Upper lobe of left lung (tissue), 4 donors: ENCODE measurements at regions not wholly inside any gene's neighbourhood (a gene's known extent, or its start where the extent isn't known, plus 50 kb on each side); places are given as distances from the start of the nearest gene placed in this dataset.

Source experiments
- POLR2A ChIP-seq, 4 donors: fragments of 450-650 bp; IDR thresholded peaks; one replicate each; pipeline ENCODE4 v1.5.1; 2016 to 2017; ENCODE audit warnings: antibody characterized with exemption in 4 of 4, mild to moderate bottlenecking in 2 of 4
- TF ChIP-seq, protein P1 (sequence below), 6 experiments: fragments of 450-650 bp in 4 of 6; fragments of 200-600 bp in 2 of 6; sonication (generic) in 2 of 6; IDR thresholded peaks; one replicate each; pipeline ENCODE4 v1.5.1; 2016 to 2019; ENCODE audit warnings: antibody characterized with exemption in 6 of 6

DNA sequence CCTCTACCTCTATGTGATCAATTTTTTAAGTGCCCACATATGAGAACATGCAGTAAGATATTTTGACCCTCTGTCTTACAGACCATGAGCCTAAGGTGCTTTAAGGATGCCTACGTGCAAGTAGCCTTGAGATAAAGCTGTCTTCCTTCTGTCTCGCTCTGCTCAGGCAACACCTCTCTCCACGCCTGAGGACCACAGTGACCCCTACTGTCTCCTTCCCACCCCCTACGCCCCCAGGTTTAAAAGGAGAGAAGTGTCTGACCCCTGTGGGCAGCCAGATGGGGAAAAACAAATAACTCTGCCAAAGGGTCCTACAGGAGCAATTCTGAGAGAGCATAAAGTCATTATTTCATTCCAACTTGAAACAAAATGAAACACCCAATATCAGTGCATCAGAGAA is 286.4 kb upstream of the TMEM132C start:
- TF ChIP-seq, protein P1, sequence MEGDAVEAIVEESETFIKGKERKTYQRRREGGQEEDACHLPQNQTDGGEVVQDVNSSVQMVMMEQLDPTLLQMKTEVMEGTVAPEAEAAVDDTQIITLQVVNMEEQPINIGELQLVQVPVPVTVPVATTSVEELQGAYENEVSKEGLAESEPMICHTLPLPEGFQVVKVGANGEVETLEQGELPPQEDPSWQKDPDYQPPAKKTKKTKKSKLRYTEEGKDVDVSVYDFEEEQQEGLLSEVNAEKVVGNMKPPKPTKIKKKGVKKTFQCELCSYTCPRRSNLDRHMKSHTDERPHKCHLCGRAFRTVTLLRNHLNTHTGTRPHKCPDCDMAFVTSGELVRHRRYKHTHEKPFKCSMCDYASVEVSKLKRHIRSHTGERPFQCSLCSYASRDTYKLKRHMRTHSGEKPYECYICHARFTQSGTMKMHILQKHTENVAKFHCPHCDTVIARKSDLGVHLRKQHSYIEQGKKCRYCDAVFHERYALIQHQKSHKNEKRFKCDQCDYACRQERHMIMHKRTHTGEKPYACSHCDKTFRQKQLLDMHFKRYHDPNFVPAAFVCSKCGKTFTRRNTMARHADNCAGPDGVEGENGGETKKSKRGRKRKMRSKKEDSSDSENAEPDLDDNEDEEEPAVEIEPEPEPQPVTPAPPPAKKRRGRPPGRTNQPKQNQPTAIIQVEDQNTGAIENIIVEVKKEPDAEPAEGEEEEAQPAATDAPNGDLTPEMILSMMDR (IDR thresholded peaks at IDR 0.05), result no peak
- no peak for TF ChIP-seq POLR2A (IDR thresholded peaks at IDR 0.05)
